K562 (cell line): ENCODE measurements at regions not wholly inside any gene's neighbourhood (a gene's known extent, or its start where the extent isn't known, plus 50 kb on each side); places are given as distances from the start of the nearest gene placed in this dataset.

Experiments used
- ATAC-seq: fragments of 200-7000 bp; cut with Tn5 transposase; 3 replicates; pipeline ENCODE4 v1.9.1; 2020; ENCODE audit warnings: moderate library complexity
- BruUV-seq: library from RNA; stranded (reverse); fragments of 400-500 nt; replicated peaks from 2 replicates; lab custom pipeline; 2021; lab: Mats Ljungman, UMichigan
- CTCF ChIA-PET: fragments of 300-600 bp; formaldehyde crosslinking; extraction: SDS; loops from one replicate; lab custom pipeline; 2021; ENCODE audit warnings: low intra/inter-chr PET ratio; lab: Yijun Ruan, JAX
- POLR2A ChIA-PET: fragments of 300-600, 350-650 bp; sonication (Branson Sonifier 250); formaldehyde crosslinking; extraction: SDS; loops from one replicate; lab custom pipeline; 2021; ENCODE audit warnings: antibody characterized with exemption, inconsistent platforms; lab: Yijun Ruan, JAX
- DNase-seq, 4 experiments: peaks; one replicate each; pipeline versions ENCODE4 v3.0.0 to v3.0.0-alpha.2; 2011 to 2018; ENCODE audit warnings: low spot score in 3 of 4, mixed read lengths in 3 of 4; ENCODE audit errors: extremely low read depth in 1 of 4
- FAIRE-seq: peaks from 2 replicates; lab custom pipeline; 2011; peaks lifted over from hg19 to GRCh38; lab: Jason Lieb, UNC
- H2AFZ ChIP-seq: 2 replicates; pipeline ENCODE4 v1.6.0; 2011; ENCODE audit warnings: low read depth, low read length, control low read depth, inconsistent platforms
- H3K27ac ChIP-seq: fragments of 200-600 bp; 3 replicates; pipeline ENCODE4 v1.8.0; 2011; ENCODE audit warnings: low read depth, mild to moderate bottlenecking, control low read depth, inconsistent platforms, low read length, moderate library complexity, mixed read lengths; ENCODE audit errors: extremely low read depth
- H3K27me3 ChIP-seq, 2 experiments: fragments of 300-600 bp in 1 of 2; 2 replicates in 1 of 2; 3 replicates in 1 of 2; pipeline versions ENCODE4 v1.6.0 to v1.8.0; 2011; ENCODE audit warnings: inconsistent platforms in 2 of 2, low read length in 2 of 2, mild to moderate bottlenecking in 1 of 2, mixed read lengths in 1 of 2, moderate library complexity in 1 of 2; ENCODE audit not compliant: control insufficient read depth in 2 of 2, insufficient read depth in 2 of 2
- H3K36me3 ChIP-seq: fragments of 300-600 bp; 3 replicates; pipeline ENCODE4 v1.8.0; 2011; ENCODE audit warnings: mild to moderate bottlenecking, low read length, inconsistent platforms; ENCODE audit not compliant: control insufficient read depth, insufficient read depth
- H3K4me1 ChIP-seq, 2 experiments: fragments of 200-600 bp in 1 of 2; replicated peaks in 1 of 2; 2 replicates in 1 of 2; 3 replicates in 1 of 2; pipeline versions ENCODE4 v1.5.1 to v1.8.0; 2011; ENCODE audit warnings: inconsistent platforms in 2 of 2, low read length in 2 of 2, mild to moderate bottlenecking in 1 of 2, mixed read lengths in 1 of 2, moderate library complexity in 1 of 2; ENCODE audit not compliant: control insufficient read depth in 2 of 2, insufficient read depth in 2 of 2
- H3K4me2 ChIP-seq: 2 replicates; pipeline ENCODE4 v1.6.1; 2011; ENCODE audit warnings: low read length, control low read depth, inconsistent platforms, mixed read lengths; ENCODE audit not compliant: insufficient read depth
- H3K4me3 ChIP-seq: fragments of 200-600 bp; sonication (generic), shearing (Covaris generic); 2 replicates; pipeline ENCODE4 v1.5.1; 2016; ENCODE audit warnings: control low read depth, inconsistent platforms
- H3K79me2 ChIP-seq: fragments of 200-600 bp; 3 replicates; pipeline ENCODE4 v1.8.0; 2011; ENCODE audit warnings: low read length, inconsistent platforms; ENCODE audit not compliant: control insufficient read depth, insufficient read depth
- H3K9ac ChIP-seq, 2 experiments: 2 replicates each; pipeline versions ENCODE4 v1.6.0 to v1.6.1; 2011; ENCODE audit warnings: low read depth in 2 of 2, low read length in 2 of 2, control low read depth in 1 of 2, inconsistent platforms in 1 of 2, mild to moderate bottlenecking in 1 of 2, mixed read lengths in 1 of 2; ENCODE audit not compliant: insufficient read depth in 1 of 2
- H3K9me1 ChIP-seq: one replicate; pipeline ENCODE4 v1.6.0; 2011; ENCODE audit warnings: inconsistent platforms, mild to moderate bottlenecking, low read length, moderate library complexity; ENCODE audit not compliant: control insufficient read depth, insufficient read depth
- H3K9me3 ChIP-seq: replicated peaks from 2 replicates; pipeline ENCODE4 v1.5.1; 2011; ENCODE audit warnings: low read depth, low read length, inconsistent platforms; ENCODE audit not compliant: control insufficient read depth, insufficient read depth
- H4K20me1 ChIP-seq: replicated peaks from 2 replicates; pipeline ENCODE4 v1.6.1; 2011; ENCODE audit warnings: low read length, inconsistent platforms, mixed read lengths; ENCODE audit not compliant: control insufficient read depth, insufficient read depth
- FOXJ3 ChIP-seq: sonication (generic); formaldehyde crosslinking; IDR thresholded peaks from 2 replicates; pipeline ENCODE4 v1.4.0; 2020; ENCODE audit warnings: mild to moderate bottlenecking, missing genetic modification reagents
- FOXK1 ChIP-seq: sonication (generic); formaldehyde crosslinking; IDR thresholded peaks from 2 replicates; pipeline ENCODE4 v1.8.0; 2022; ENCODE audit warnings: missing genetic modification reagents, mild to moderate bottlenecking, borderline replicate concordance
- HES1 ChIP-seq: fragments of 450-650 bp; IDR thresholded peaks from 2 replicates; pipeline ENCODE4 v1.6.1; 2016; ENCODE audit warnings: low read depth, mild to moderate bottlenecking, moderate library complexity
- PHF21A ChIP-seq: fragments of 450-650 bp; IDR thresholded peaks from 2 replicates; pipeline ENCODE4 v1.6.1; 2017; ENCODE audit warnings: low read depth, borderline replicate concordance
- RBM14 ChIP-seq: fragments of 200-400 bp; formaldehyde crosslinking; IDR thresholded peaks from 2 replicates; pipeline ENCODE4 v1.6.1; 2018; ENCODE audit warnings: low read depth, mild to moderate bottlenecking, low read length, moderate library complexity, borderline replicate concordance; ENCODE audit not compliant: insufficient read depth
- REST ChIP-seq, 2 experiments: fragments of 450-650 bp; formaldehyde crosslinking in 1 of 2; IDR thresholded peaks; 2 replicates each; pipeline versions ENCODE4 v1.4.0 to v1.6.1; 2014 to 2020; ENCODE audit warnings: mild to moderate bottlenecking in 2 of 2, borderline replicate concordance in 1 of 2, low read depth in 1 of 2
- SIN3B ChIP-seq: fragments of 450-650 bp; IDR thresholded peaks from 2 replicates; pipeline ENCODE4 v1.6.1; 2017; ENCODE audit warnings: low read depth, mild to moderate bottlenecking, moderate library complexity
- SMARCB1 ChIP-seq: IDR thresholded peaks from 2 replicates; pipeline ENCODE4 v1.6.1; 2011; ENCODE audit warnings: improper control_type of control experiment, low read depth; ENCODE audit not compliant: insufficient read length
- SOX6 ChIP-seq: fragments of 450-650 bp; IDR thresholded peaks from 2 replicates; pipeline ENCODE4 v1.6.1; 2014; ENCODE audit warnings: mild to moderate bottlenecking
- ZBTB1 ChIP-seq: sonication (generic); formaldehyde crosslinking; IDR thresholded peaks from 2 replicates; pipeline ENCODE4 v1.8.1; 2023; ENCODE audit warnings: missing genetic modification reagents, low read depth, mild to moderate bottlenecking, borderline replicate concordance
- ZBTB43 ChIP-seq: sonication (generic); formaldehyde crosslinking; IDR thresholded peaks from 2 replicates; pipeline ENCODE4 v1.8.0; 2023; ENCODE audit warnings: mild to moderate bottlenecking, missing genetic modification reagents
- WGBS: fragments of 100-300 bp; shearing (Covaris generic); methylation state at CpG from one replicate; pipeline ENCODE4 v1.1.6; 2016; ENCODE audit warnings: low coverage, mixed read lengths; ENCODE audit not compliant: insufficient coverage; ENCODE audit errors: missing lambda C conversion rate; 5-methylcytosine and 5-hydroxymethylcytosine counted together
- in situ Hi-C: fragments of 300-500 bp; cut with MboI; formaldehyde crosslinking; loops from 4 replicates; pipeline ENCODE4 v1.15.0; 2018; ENCODE audit warnings: inconsistent platforms, mixed read lengths
- intact Hi-C: fragments of 100-400 bp; cut with micrococcal nuclease; formaldehyde crosslinking; loops from 2 replicates; pipeline ENCODE4 v1.14.2; 2022
- TF ChIP-seq, protein P1 (sequence below): fragments of 250-450 bp; sonication (Bioruptor Pico); IDR thresholded peaks from 2 replicates; pipeline ENCODE4 v1.8.0; 2022; ENCODE audit warnings: moderate library complexity, mild to moderate bottlenecking, inconsistent platforms

GRCh38 chr6:156080371-156080770 is 624.7 kb upstream of the NOX3 start:
- no peak for DNase-seq
- H3K9me3 ChIP-seq: no peaks in the 10 kb centered on the region
- 0% methylated on average over 1 of the region's 1 CpG for WGBS
- no peaks in the 10 kb centered on the region for H4K20me1 ChIP-seq
- no peaks in the 10 kb centered on the region for H3K4me1 ChIP-seq
- FAIRE-seq: no peak
- ChIA-PET POLR2A (no interaction called here), CTCF (no interaction called here)
- no peak for ATAC-seq
- BruUV-seq: no TSS peak
- intact Hi-C loops (no loop called here), in situ Hi-C loops (no loop called here)
- no peaks in the 10 kb centered on the region for H3K36me3 ChIP-seq
- H3K79me2 ChIP-seq: no peaks in the 10 kb centered on the region
- H3K9ac ChIP-seq: no peak overlapping the region
- H3K4me3 ChIP-seq: no peak overlapping the region
- no peak overlapping the region for H3K4me2 ChIP-seq
- no peaks in the 10 kb centered on the region for H3K27me3 ChIP-seq
- no peak overlapping the region for H2AFZ ChIP-seq
- no peak overlapping the region for H3K27ac ChIP-seq
- H3K9me1 ChIP-seq: no peaks in the 10 kb centered on the region
- TF ChIP-seq, protein P1, sequence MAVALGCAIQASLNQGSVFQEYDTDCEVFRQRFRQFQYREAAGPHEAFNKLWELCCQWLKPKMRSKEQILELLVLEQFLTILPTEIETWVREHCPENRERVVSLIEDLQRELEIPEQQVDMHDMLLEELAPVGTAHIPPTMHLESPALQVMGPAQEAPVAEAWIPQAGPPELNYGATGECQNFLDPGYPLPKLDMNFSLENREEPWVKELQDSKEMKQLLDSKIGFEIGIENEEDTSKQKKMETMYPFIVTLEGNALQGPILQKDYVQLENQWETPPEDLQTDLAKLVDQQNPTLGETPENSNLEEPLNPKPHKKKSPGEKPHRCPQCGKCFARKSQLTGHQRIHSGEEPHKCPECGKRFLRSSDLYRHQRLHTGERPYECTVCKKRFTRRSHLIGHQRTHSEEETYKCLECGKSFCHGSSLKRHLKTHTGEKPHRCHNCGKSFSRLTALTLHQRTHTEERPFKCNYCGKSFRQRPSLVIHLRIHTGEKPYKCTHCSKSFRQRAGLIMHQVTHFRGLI: no peak
- TF ChIP-seq FOXK1 (CRISPR knock-in tag) (no peak), ZBTB43 (CRISPR knock-in tag) (no peak), SOX6 (no peak), FOXJ3 (CRISPR knock-in tag) (no peak), REST (IDR thresholded peaks at IDR 0.05; ENCODE audit: borderline replicate concordance) (no peak), REST (CRISPR knock-in tag; IDR thresholded peaks at IDR 0.05; ENCODE audit: low read depth) (no peak), ZBTB1 (CRISPR knock-in tag) (no peak), HES1 (no peak), SMARCB1 (no peak), PHF21A (no peak), RBM14 (no peak), SIN3B (no peak)
